Esophagus squamous epithelium (tissue), 4 donors: ENCODE measurements at regions not wholly inside any gene's neighbourhood (a gene's known extent, or its start where the extent isn't known, plus 50 kb on each side); places are given as distances from the start of the nearest gene placed in this dataset.

Experiments used
- POLR2A ChIP-seq, 4 donors: fragments of 450-650 bp; IDR thresholded peaks; one replicate each; pipeline ENCODE4 v1.6.1; 2017; ENCODE audit warnings: antibody characterized with exemption in 4 of 4, mild to moderate bottlenecking in 4 of 4, moderate library complexity in 3 of 4
- TF ChIP-seq, protein P1 (sequence below), 6 experiments: fragments of 450-650 bp in 4 of 6; fragments of 200-600 bp in 2 of 6; sonication (generic) in 2 of 6; IDR thresholded peaks; one replicate each; pipeline ENCODE4 v1.5.1; 2016 to 2019; ENCODE audit warnings: antibody characterized with exemption in 6 of 6, mild to moderate bottlenecking in 4 of 6, moderate library complexity in 4 of 6

DNA sequence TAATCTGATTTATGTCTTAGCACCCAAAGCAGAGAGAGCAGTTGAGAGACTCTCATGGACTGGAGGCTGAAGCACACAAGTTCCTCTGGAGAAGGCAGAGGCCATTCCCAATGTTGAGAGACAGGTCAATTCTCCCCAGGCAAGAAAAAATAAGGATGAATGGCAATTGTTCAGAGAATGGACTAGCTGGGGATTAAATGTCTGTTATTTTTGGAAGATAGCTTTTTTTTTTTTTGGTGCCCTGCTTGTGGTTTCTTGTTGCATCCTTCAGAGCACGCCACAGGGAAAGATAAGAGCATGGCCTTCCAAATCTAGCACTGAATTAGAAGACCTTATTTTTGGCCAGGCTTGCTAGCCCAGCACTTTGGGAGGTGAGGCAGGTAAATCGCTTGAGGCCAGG, 65.6 kb upstream of the ERRFI1 start:
- TF ChIP-seq, protein P1, sequence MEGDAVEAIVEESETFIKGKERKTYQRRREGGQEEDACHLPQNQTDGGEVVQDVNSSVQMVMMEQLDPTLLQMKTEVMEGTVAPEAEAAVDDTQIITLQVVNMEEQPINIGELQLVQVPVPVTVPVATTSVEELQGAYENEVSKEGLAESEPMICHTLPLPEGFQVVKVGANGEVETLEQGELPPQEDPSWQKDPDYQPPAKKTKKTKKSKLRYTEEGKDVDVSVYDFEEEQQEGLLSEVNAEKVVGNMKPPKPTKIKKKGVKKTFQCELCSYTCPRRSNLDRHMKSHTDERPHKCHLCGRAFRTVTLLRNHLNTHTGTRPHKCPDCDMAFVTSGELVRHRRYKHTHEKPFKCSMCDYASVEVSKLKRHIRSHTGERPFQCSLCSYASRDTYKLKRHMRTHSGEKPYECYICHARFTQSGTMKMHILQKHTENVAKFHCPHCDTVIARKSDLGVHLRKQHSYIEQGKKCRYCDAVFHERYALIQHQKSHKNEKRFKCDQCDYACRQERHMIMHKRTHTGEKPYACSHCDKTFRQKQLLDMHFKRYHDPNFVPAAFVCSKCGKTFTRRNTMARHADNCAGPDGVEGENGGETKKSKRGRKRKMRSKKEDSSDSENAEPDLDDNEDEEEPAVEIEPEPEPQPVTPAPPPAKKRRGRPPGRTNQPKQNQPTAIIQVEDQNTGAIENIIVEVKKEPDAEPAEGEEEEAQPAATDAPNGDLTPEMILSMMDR (IDR thresholded peaks at IDR 0.05) = no peak
- no peak for TF ChIP-seq POLR2A (IDR thresholded peaks at IDR 0.05)
